Esophagus squamous epithelium (tissue), 4 donors: ENCODE measurements at regions not wholly inside any gene's neighbourhood (a gene's known extent, or its start where the extent isn't known, plus 50 kb on each side); places are given as distances from the start of the nearest gene placed in this dataset.

ENCODE experiments used
- CTCF ChIP-seq, 6 experiments: fragments of 450-650 bp in 4 of 6; fragments of 200-600 bp in 2 of 6; sonication (generic) in 2 of 6; IDR thresholded peaks; one replicate each; pipeline ENCODE4 v1.5.1; 2016 to 2019; ENCODE audit warnings: antibody characterized with exemption in 6 of 6, mild to moderate bottlenecking in 4 of 6, moderate library complexity in 4 of 6
- POLR2A ChIP-seq, 4 donors: fragments of 450-650 bp; IDR thresholded peaks; one replicate each; pipeline ENCODE4 v1.6.1; 2017; ENCODE audit warnings: antibody characterized with exemption in 4 of 4, mild to moderate bottlenecking in 4 of 4, moderate library complexity in 3 of 4

GRCh38 chr2:183536290-183536689 lies 412.0 kb downstream of the NUP35 start:
- TF ChIP-seq CTCF (IDR thresholded peaks at IDR 0.05), result no peak
- no peak for TF ChIP-seq POLR2A (IDR thresholded peaks at IDR 0.05)
